CD4-positive, alpha-beta memory T cell (primary cell): ENCODE measurements at regions not wholly inside any gene's neighbourhood (a gene's known extent, or its start where the extent isn't known, plus 50 kb on each side); places are given as distances from the start of the nearest gene placed in this dataset.
"Not testable (repeated sequence)": the region's sequence is repeated elsewhere in the genome, so short reads cannot be mapped to it uniquely, and the experiment has no call there.

Source experiments
- CTCF ChIA-PET: fragments of 350-600 bp; sonication (Branson Sonifier 250); formaldehyde crosslinking; loops from one replicate; lab custom pipeline; 2021; ENCODE audit warnings: inconsistent platforms; ENCODE audit not compliant: partially characterized antibody; lab: Charles Lee
- POLR2A ChIA-PET: fragments of 350-600 bp; sonication (Branson Sonifier 250); formaldehyde crosslinking; loops from one replicate; lab custom pipeline; 2021; ENCODE audit not compliant: partially characterized antibody; lab: Charles Lee
- DNase-seq, 5 donors: peaks; one replicate each; pipeline versions ENCODE4 v3.0.0 to v3.0.0-alpha.2; 2020 to 2022; ENCODE audit warnings: mixed read lengths in 1 of 5
- H3K27ac ChIP-seq: one replicate; pipeline ENCODE4 v1.7.0; 2013; ENCODE audit warnings: low read depth, low read length
- H3K27me3 ChIP-seq: 2 replicates; pipeline ENCODE4 v1.7.0; 2013; ENCODE audit warnings: mild to moderate bottlenecking, low read length, moderate library complexity; ENCODE audit not compliant: insufficient read depth
- H3K36me3 ChIP-seq: 2 replicates; pipeline ENCODE4 v1.7.0; 2013; ENCODE audit warnings: mild to moderate bottlenecking, low read length, moderate library complexity; ENCODE audit not compliant: insufficient read depth
- H3K4me1 ChIP-seq: 2 replicates; pipeline ENCODE4 v1.7.0; 2013; ENCODE audit warnings: mild to moderate bottlenecking, low read length, moderate library complexity; ENCODE audit not compliant: insufficient read depth
- H3K4me3 ChIP-seq, 2 donors: one replicate each; pipeline ENCODE4 v1.7.0; 2013; ENCODE audit warnings: low read length in 2 of 2, mild to moderate bottlenecking in 1 of 2
- H3K9me3 ChIP-seq, 2 donors: one replicate each; pipeline ENCODE4 v1.7.0; 2013; ENCODE audit warnings: low read length in 2 of 2, control low read depth in 1 of 2; ENCODE audit not compliant: control insufficient read depth in 1 of 2
- H3K27ac Mint-ChIP-seq, 7 donors: one replicate each; pipeline ENCODE4 v1.8.0; 2020 to 2021; ENCODE audit warnings: mixed read lengths in 7 of 7, mild to moderate bottlenecking in 6 of 7, inconsistent platforms in 3 of 7, moderate library complexity in 3 of 7
- H3K27me3 Mint-ChIP-seq, 2 donors: one replicate each; pipeline ENCODE4 v1.8.0; 2020 to 2021; ENCODE audit warnings: mixed read lengths in 2 of 2
- H3K36me3 Mint-ChIP-seq, 2 donors: one replicate each; pipeline ENCODE4 v1.8.0; 2020 to 2021; ENCODE audit warnings: mixed read lengths in 2 of 2, inconsistent platforms in 1 of 2, mild to moderate bottlenecking in 1 of 2
- H3K4me1 Mint-ChIP-seq, 4 donors: one replicate each; pipeline ENCODE4 v1.8.0; 2020 to 2021; ENCODE audit warnings: mixed read lengths in 4 of 4, mild to moderate bottlenecking in 1 of 4
- H3K4me3 Mint-ChIP-seq, 8 donors: one replicate each; pipeline ENCODE4 v1.8.0; 2020 to 2021; ENCODE audit warnings: mixed read lengths in 8 of 8, mild to moderate bottlenecking in 7 of 8, moderate library complexity in 6 of 8, inconsistent platforms in 3 of 8
- H3K9me3 Mint-ChIP-seq, 8 donors: one replicate each; pipeline ENCODE4 v1.8.0; 2020 to 2021; ENCODE audit warnings: mixed read lengths in 8 of 8, mild to moderate bottlenecking in 5 of 8, inconsistent platforms in 3 of 8, moderate library complexity in 1 of 8
- intact Hi-C: fragments of 100-400 bp; cut with micrococcal nuclease; formaldehyde crosslinking; loops from one replicate; pipeline ENCODE4 v1.15.1; 2023

GRCh38 chr4:22630161-22630975 lies 62.4 kb upstream of the GBA3 start:
- H3K9me3 Mint-ChIP-seq, H3K36me3 ChIP-seq, H3K27me3 Mint-ChIP-seq, H3K9me3 ChIP-seq, H3K27me3 ChIP-seq, H3K27ac Mint-ChIP-seq, H3K4me1 ChIP-seq, H3K4me3 ChIP-seq, H3K27ac ChIP-seq, H3K4me3 Mint-ChIP-seq, intact Hi-C loops, H3K4me1 Mint-ChIP-seq, POLR2A ChIA-PET, DNase-seq, CTCF ChIA-PET, H3K36me3 Mint-ChIP-seq: not testable (repeated sequence)

- DNase-seq, H3K27me3 ChIP-seq, H3K27ac Mint-ChIP-seq, H3K4me3 ChIP-seq, H3K4me3 Mint-ChIP-seq, POLR2A ChIA-PET, H3K9me3 Mint-ChIP-seq, intact Hi-C loops, H3K9me3 ChIP-seq, H3K27ac ChIP-seq, CTCF ChIA-PET, H3K27me3 Mint-ChIP-seq, H3K4me1 Mint-ChIP-seq, H3K36me3 ChIP-seq, H3K4me1 ChIP-seq, H3K36me3 Mint-ChIP-seq: not testable (repeated sequence)
Observed at GRCh38 chr4:22631167-22631566, 61.6 kb upstream of the GBA3 start.

GRCh38 chr4:22634541-22635181 lies 58.1 kb upstream of the GBA3 start:
- ChIA-PET CTCF (no interaction called here), POLR2A (no interaction called here)
- H3K36me3 ChIP-seq = no peaks in the 10 kb centered on the region
- no peaks in the 10 kb centered on the region for H3K27me3 ChIP-seq
- no peaks in the 10 kb centered on the region for H3K4me1 Mint-ChIP-seq
- H3K4me1 ChIP-seq = no peaks in the 10 kb centered on the region
- no peak overlapping the region for H3K4me3 ChIP-seq
- H3K27ac Mint-ChIP-seq = no peak overlapping the region
- H3K36me3 Mint-ChIP-seq = no peaks in the 10 kb centered on the region
- H3K9me3 Mint-ChIP-seq = peaks cover 0 to 10% (median 5%) of the 10 kb centered on the region in 8 donors
- no peak overlapping the region for H3K4me3 Mint-ChIP-seq
- H3K27me3 Mint-ChIP-seq = no peaks in the 10 kb centered on the region
- H3K27ac ChIP-seq = no peak overlapping the region
- no peaks in the 10 kb centered on the region for H3K9me3 ChIP-seq
- DNase-seq = no peak
- intact Hi-C loops = no loop called here

- H3K4me3 Mint-ChIP-seq, H3K4me1 Mint-ChIP-seq, H3K27ac ChIP-seq, H3K4me1 ChIP-seq, H3K27me3 Mint-ChIP-seq, H3K36me3 Mint-ChIP-seq, H3K9me3 ChIP-seq, H3K36me3 ChIP-seq, CTCF ChIA-PET, POLR2A ChIA-PET, DNase-seq, H3K27me3 ChIP-seq, H3K4me3 ChIP-seq, intact Hi-C loops, H3K27ac Mint-ChIP-seq: not testable (repeated sequence)
- H3K9me3 Mint-ChIP-seq = peaks cover 0 to 11% (median 5%) of the 10 kb centered on the region in 8 donors
Observed at GRCh38 chr4:22635182-22635549, 57.6 kb upstream of the GBA3 start.

GRCh38 chr4:22635692-22636091 lies 57.0 kb upstream of the GBA3 start:
- Histone ChIP-seq H3K27me3 (no peaks in the 10 kb centered on the region), H3K9me3 (no peaks in the 10 kb centered on the region), H3K27ac (no peak overlapping the region), H3K4me3 (no peak overlapping the region), H3K36me3 (no peaks in the 10 kb centered on the region), H3K4me1 (no peaks in the 10 kb centered on the region)
- H3K27me3 Mint-ChIP-seq = no peaks in the 10 kb centered on the region
- H3K4me3 Mint-ChIP-seq = no peak overlapping the region
- H3K9me3 Mint-ChIP-seq = peaks cover 0 to 13% (median 7%) of the 10 kb centered on the region in 8 donors
- no peaks in the 10 kb centered on the region for H3K36me3 Mint-ChIP-seq
- POLR2A ChIA-PET = no interaction called here
- DNase-seq = no peak
- intact Hi-C loops = no loop called here
- H3K4me1 Mint-ChIP-seq = no peaks in the 10 kb centered on the region
- no peak overlapping the region for H3K27ac Mint-ChIP-seq
- CTCF ChIA-PET = no interaction called here

GRCh38 chr4:22637306-22637705 lies 55.4 kb upstream of the GBA3 start:
- ChIA-PET CTCF (interaction anchor here (1.4 kb wide), 1 partner anchor 19 kb away, joined by 3 read pairs; no protein-coding TSS in a partner anchor), POLR2A (no interaction called here)
- H3K36me3 ChIP-seq = no peaks in the 10 kb centered on the region
- no peak overlapping the region for H3K4me3 ChIP-seq
- no peak overlapping the region for H3K4me3 Mint-ChIP-seq
- no peaks in the 10 kb centered on the region for H3K9me3 ChIP-seq
- peaks cover 0 to 25% (median 12%) of the 10 kb centered on the region in 8 donors for H3K9me3 Mint-ChIP-seq
- no peaks in the 10 kb centered on the region for H3K4me1 ChIP-seq
- H3K27ac ChIP-seq = no peak overlapping the region
- no peak overlapping the region for H3K27ac Mint-ChIP-seq
- no peaks in the 10 kb centered on the region for H3K27me3 Mint-ChIP-seq
- H3K4me1 Mint-ChIP-seq = no peaks in the 10 kb centered on the region
- DNase-seq = no peak
- H3K36me3 Mint-ChIP-seq = no peaks in the 10 kb centered on the region
- intact Hi-C loops = no loop called here
- no peaks in the 10 kb centered on the region for H3K27me3 ChIP-seq
